ENCODE measurements at regions not wholly inside any gene's neighbourhood (a gene's known extent, or its start where the extent isn't known, plus 50 kb on each side); places are given as distances from the start of the nearest gene placed in this dataset.

DNA sequence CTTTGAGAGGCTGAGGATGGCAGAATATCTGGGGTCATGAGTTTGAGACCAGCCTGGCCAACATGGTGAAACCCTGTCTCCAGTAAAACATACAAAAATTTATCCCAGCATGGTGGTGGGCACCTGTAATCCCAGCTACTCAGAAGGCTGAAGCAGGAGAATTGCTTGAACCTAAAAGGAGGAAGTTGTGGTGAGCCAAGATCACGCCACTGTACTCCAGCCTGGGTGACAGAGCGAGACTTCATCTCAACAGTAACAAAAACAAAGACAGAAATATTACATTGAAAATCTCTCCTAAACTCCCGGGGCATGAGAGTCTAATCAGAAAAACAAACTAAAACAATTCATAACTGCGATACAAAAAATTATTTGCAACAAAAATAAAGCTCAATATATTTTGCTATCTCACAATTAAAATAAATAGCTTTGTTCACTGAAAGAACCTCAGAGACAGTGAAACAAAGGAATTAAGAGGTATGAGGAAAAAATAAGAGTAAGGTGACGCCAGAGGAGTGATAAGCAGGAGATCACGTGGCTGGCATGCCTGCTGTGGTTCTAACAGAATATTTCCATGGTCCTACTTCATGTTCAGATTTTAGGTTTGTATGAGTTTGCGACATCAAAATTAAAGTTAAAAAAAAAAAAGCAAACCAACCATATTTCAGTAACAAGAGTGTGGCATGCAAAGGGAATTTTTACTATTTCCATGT lies 527.7 kb upstream of the POM121L12 start:
- Mint-ChIP-seq H3K27ac (ENCODE audit: unreplicated experiment) (no peak overlapping the region), H3K4me1 (ENCODE audit: low read depth, unreplicated experiment) (no peaks in the 10 kb centered on the region), H3K9me3 (ENCODE audit: unreplicated experiment) (no peaks in the 10 kb centered on the region), H3K36me3 (ENCODE audit: insufficient read depth, unreplicated experiment) (no peaks in the 10 kb centered on the region), H3K27me3 (ENCODE audit: insufficient read depth, unreplicated experiment) (peaks cover 13% of the 10 kb centered on the region), H3K4me3 (ENCODE audit: unreplicated experiment) (no peak overlapping the region)
- ChIA-PET CTCF (no interaction called here), POLR2A (no interaction called here)
- TF ChIP-seq CTCF (IDR thresholded peaks at IDR 0.05; ENCODE audit: insufficient read depth in 1 of 2, low read depth in 1 of 2, low read length in 1 of 2, severe bottlenecking in 1 of 2, unreplicated experiment in 1 of 2) = no peak
- Histone ChIP-seq H3K27me3 (replicated peaks; ENCODE audit: control insufficient read depth, insufficient read depth, low read length) (no peaks in the 10 kb centered on the region), H3K4me1 (no peaks in the 10 kb centered on the region), H3K4me3 (ENCODE audit: low read depth, low read length) (no peak overlapping the region), H3K36me3 (ENCODE audit: control insufficient read depth, insufficient read depth, low read length) (no peaks in the 10 kb centered on the region), H3K9me3 (0 out of 2 replicates have a peak, but pooled peaks cover 3% of the 10 kb centered on the region)
- BruUV-seq (replicated peaks) = no TSS peak
- DNase-seq = no peak
- intact Hi-C loops (cut with micrococcal nuclease; ENCODE audit: unreplicated experiment) = no loop called here

- POLR2A ChIA-PET = no interaction called here
Observed at GRCh38 chr7:52506325-52506724, 529.1 kb upstream of the POM121L12 start.

GRCh38 chr7:52504561-52504960 lies 530.9 kb upstream of the POM121L12 start:
- ChIA-PET CTCF (no interaction called here), POLR2A (no interaction called here)
- Mint-ChIP-seq H3K27ac (ENCODE audit: unreplicated experiment) (no peak overlapping the region), H3K4me3 (ENCODE audit: unreplicated experiment) (no peak overlapping the region), H3K27me3 (ENCODE audit: insufficient read depth, unreplicated experiment) (peaks cover 10% of the 10 kb centered on the region), H3K9me3 (ENCODE audit: unreplicated experiment) (no peaks in the 10 kb centered on the region), H3K36me3 (ENCODE audit: insufficient read depth, unreplicated experiment) (no peaks in the 10 kb centered on the region), H3K4me1 (ENCODE audit: low read depth, unreplicated experiment) (no peaks in the 10 kb centered on the region)
- no peak for DNase-seq
- no peak for TF ChIP-seq CTCF (IDR thresholded peaks at IDR 0.05; ENCODE audit: insufficient read depth in 1 of 2, low read depth in 1 of 2, low read length in 1 of 2, severe bottlenecking in 1 of 2, unreplicated experiment in 1 of 2)
- H3K4me3 ChIP-seq (ENCODE audit: low read depth, low read length) = no peak overlapping the region
- H3K4me1 ChIP-seq = no peaks in the 10 kb centered on the region
- intact Hi-C loops (cut with micrococcal nuclease; ENCODE audit: unreplicated experiment) = no loop called here
- no peaks in the 10 kb centered on the region for H3K27me3 ChIP-seq (replicated peaks; ENCODE audit: control insufficient read depth, insufficient read depth, low read length)
- no TSS peak for BruUV-seq (replicated peaks)
- H3K36me3 ChIP-seq (ENCODE audit: control insufficient read depth, insufficient read depth, low read length) = no peaks in the 10 kb centered on the region
- H3K9me3 ChIP-seq = 0 out of 2 replicates have a peak, but pooled peaks cover 3% of the 10 kb centered on the region

More at GRCh38 chr7:52506325-52506724, 529.1 kb upstream of the POM121L12 start:
- H3K27ac Mint-ChIP-seq (ENCODE audit: unreplicated experiment) = no peak overlapping the region
- peaks cover 8% of the 10 kb centered on the region for H3K27me3 Mint-ChIP-seq (ENCODE audit: insufficient read depth, unreplicated experiment)
- no peak overlapping the region for H3K4me3 Mint-ChIP-seq (ENCODE audit: unreplicated experiment)
- CTCF ChIA-PET = no interaction called here
- intact Hi-C loops (cut with micrococcal nuclease; ENCODE audit: unreplicated experiment) = no loop called here
- H3K4me1 Mint-ChIP-seq (ENCODE audit: low read depth, unreplicated experiment) = no peaks in the 10 kb centered on the region
- no TSS peak for BruUV-seq (replicated peaks)
- DNase-seq = no peak
- Histone ChIP-seq H3K27me3 (replicated peaks; ENCODE audit: control insufficient read depth, insufficient read depth, low read length) (no peaks in the 10 kb centered on the region), H3K36me3 (ENCODE audit: control insufficient read depth, insufficient read depth, low read length) (no peaks in the 10 kb centered on the region), H3K4me3 (ENCODE audit: low read depth, low read length) (no peak overlapping the region), H3K4me1 (no peaks in the 10 kb centered on the region), H3K9me3 (0 out of 2 replicates have a peak, but pooled peaks cover 3% of the 10 kb centered on the region)
- no peaks in the 10 kb centered on the region for H3K9me3 Mint-ChIP-seq (ENCODE audit: unreplicated experiment)
- TF ChIP-seq CTCF (IDR thresholded peaks at IDR 0.05; ENCODE audit: insufficient read depth in 1 of 2, low read depth in 1 of 2, low read length in 1 of 2, severe bottlenecking in 1 of 2, unreplicated experiment in 1 of 2) = no peak
- no peaks in the 10 kb centered on the region for H3K36me3 Mint-ChIP-seq (ENCODE audit: insufficient read depth, unreplicated experiment)

Measured in Caco-2 (cell line).